VCaP (cell line): ENCODE measurements at regions not wholly inside any gene's neighbourhood (a gene's known extent, or its start where the extent isn't known, plus 50 kb on each side); places are given as distances from the start of the nearest gene placed in this dataset.

ENCODE experiments used
- H3K27ac ChIP-seq: fragments of 450-650 bp; 2 replicates; pipeline ENCODE4 v1.5.1; 2017
- TF ChIP-seq, protein P1 (sequence below): fragments of 450-650 bp; conservative IDR thresholded peaks from 2 replicates; pipeline ENCODE4 v1.5.1; 2017; ENCODE audit warnings: mild to moderate bottlenecking, moderate library complexity

DNA sequence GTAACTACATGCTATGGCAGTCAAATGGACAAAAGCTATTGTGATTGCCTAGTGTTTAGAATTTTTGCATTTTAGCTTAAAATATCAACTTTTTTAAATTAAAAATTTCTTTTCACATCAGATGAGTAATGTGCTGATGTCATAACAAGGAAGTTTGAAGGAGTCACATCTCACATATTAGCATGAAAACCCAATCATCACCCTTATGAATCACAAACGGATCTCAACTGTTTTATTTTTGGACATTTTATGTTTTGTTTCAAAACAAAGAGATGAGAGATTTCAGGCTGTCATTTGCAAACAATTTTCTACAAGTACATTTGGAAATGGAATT is 53.6 kb upstream of the TRERF1 start:
- TF ChIP-seq, protein P1, sequence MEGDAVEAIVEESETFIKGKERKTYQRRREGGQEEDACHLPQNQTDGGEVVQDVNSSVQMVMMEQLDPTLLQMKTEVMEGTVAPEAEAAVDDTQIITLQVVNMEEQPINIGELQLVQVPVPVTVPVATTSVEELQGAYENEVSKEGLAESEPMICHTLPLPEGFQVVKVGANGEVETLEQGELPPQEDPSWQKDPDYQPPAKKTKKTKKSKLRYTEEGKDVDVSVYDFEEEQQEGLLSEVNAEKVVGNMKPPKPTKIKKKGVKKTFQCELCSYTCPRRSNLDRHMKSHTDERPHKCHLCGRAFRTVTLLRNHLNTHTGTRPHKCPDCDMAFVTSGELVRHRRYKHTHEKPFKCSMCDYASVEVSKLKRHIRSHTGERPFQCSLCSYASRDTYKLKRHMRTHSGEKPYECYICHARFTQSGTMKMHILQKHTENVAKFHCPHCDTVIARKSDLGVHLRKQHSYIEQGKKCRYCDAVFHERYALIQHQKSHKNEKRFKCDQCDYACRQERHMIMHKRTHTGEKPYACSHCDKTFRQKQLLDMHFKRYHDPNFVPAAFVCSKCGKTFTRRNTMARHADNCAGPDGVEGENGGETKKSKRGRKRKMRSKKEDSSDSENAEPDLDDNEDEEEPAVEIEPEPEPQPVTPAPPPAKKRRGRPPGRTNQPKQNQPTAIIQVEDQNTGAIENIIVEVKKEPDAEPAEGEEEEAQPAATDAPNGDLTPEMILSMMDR, result no peak
- H3K27ac ChIP-seq, result no peak overlapping the region

DNA sequence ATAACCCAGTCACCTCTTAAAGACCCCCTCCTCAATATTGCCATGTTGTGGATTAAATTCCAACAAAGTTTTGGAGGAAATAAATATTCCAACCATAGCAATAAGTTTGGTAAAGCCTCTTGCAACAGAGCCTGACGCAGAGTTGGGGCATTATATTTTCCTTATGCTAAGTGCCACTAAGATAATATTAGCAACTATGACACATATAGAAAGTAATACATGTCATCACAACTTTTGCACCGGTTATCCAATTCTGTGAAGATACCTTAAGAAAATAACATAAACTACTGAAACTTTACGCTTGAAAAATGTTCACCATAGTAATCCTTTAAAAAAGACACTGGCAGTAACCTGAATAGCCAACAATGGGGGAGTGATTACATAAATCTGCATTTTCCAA is 52.2 kb upstream of the TRERF1 start:
- TF ChIP-seq, protein P1, result no peak
- H3K27ac ChIP-seq, result no peak overlapping the region

DNA sequence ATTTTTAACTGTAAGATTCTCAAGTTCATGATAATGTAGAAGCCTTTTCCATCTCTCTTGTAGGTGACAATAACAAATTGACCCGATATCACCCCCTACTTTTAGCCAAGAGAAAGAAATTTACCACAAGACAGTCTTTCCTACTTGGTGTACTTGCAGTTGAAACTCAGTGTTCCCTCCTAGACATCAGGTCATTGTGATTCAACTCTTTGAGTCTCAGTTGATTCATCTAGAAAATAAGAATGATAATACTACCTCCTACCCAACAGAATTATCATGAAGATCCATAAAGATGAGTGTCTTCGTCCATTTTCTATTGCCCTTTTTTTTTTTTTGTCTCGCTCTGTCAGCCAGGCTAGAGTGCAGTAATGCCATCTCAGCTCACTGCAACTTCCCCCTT is 51.3 kb upstream of the TRERF1 start:
- TF ChIP-seq, protein P1, result no peak
- H3K27ac ChIP-seq, result no peak overlapping the region

DNA sequence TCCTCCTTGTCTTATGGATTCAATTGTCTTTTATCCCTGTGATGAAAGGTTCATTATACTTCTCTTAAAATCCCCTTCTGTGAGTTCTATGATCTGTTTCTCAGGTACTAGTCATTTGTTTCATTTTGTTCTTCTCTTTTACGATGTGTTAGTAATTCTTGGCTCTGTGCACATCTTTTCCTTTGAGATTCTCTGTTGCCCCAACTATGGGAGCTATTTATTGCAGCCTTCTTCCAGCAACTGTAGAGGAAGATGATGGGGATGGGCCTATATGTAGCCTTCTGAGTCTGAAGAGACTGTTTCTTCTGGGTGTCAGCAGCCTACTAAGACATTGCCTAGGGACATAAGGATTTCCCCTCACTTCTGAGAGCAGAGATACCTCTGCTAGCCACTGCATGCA is 50.4 kb upstream of the TRERF1 start:
- H3K27ac ChIP-seq, result no peak overlapping the region
- TF ChIP-seq, protein P1, result no peak
